Tibial artery (tissue), 4 donors: ENCODE measurements at regions not wholly inside any gene's neighbourhood (a gene's known extent, or its start where the extent isn't known, plus 50 kb on each side); places are given as distances from the start of the nearest gene placed in this dataset.

Source experiments
- DNase-seq, 2 donors: peaks; one replicate each; pipeline ENCODE4 v3.0.0-alpha.2; 2019
- H3K27ac ChIP-seq, 2 donors: fragments of 200-600 bp; sonication (generic) in 1 of 2; 1 replicate in 1 of 2; 2 replicates in 1 of 2; pipeline ENCODE4 v1.5.1; 2018 to 2019; ENCODE audit warnings: mild to moderate bottlenecking in 1 of 2
- H3K27me3 ChIP-seq, 2 donors: fragments of 200-600 bp; sonication (generic) in 1 of 2; one replicate each; pipeline versions ENCODE4 v1.5.1 to v1.6.0; 2016 to 2019
- H3K36me3 ChIP-seq, 3 donors: fragments of 200-600 bp; sonication (generic) in 2 of 3; one replicate each; pipeline ENCODE4 v1.5.1; 2016 to 2019; ENCODE audit warnings: mild to moderate bottlenecking in 2 of 3
- H3K4me1 ChIP-seq, 4 donors: fragments of 200-600 bp; sonication (generic) in 2 of 4; 1 replicate in 3 of 4; 2 replicates in 1 of 4; pipeline ENCODE4 v1.5.1; 2016 to 2019
- H3K4me3 ChIP-seq, 2 donors: fragments of 200-600 bp; sonication (generic) in 1 of 2; 1 replicate in 1 of 2; 2 replicates in 1 of 2; pipeline ENCODE4 v1.5.1; 2018 to 2019; ENCODE audit warnings: mild to moderate bottlenecking in 2 of 2
- H3K9me3 ChIP-seq, 3 donors: fragments of 200-600 bp; sonication (generic) in 1 of 3; one replicate each; pipeline ENCODE4 v1.5.1; 2016 to 2019
- CTCF ChIP-seq, 2 experiments: fragments of 200-600 bp in 1 of 2; fragments of 450-650 bp in 1 of 2; IDR thresholded peaks; one replicate each; pipeline ENCODE4 v1.5.1; 2017 to 2019; ENCODE audit warnings: antibody characterized with exemption in 2 of 2, mild to moderate bottlenecking in 1 of 2, moderate library complexity in 1 of 2
- intact Hi-C: fragments of 100-400 bp; cut with DNase I; formaldehyde crosslinking; loops from one replicate; pipeline ENCODE4 v1.15.0; 2023; ENCODE audit warnings: low total_unique reads

GRCh38 chr1:212207118-212207517, 78.1 kb upstream of the PPP2R5A start:
- TF ChIP-seq CTCF (IDR thresholded peaks at IDR 0.05): no peak
- no peak overlapping the region for H3K4me3 ChIP-seq
- no peaks in the 10 kb centered on the region for H3K4me1 ChIP-seq
- no peaks in the 10 kb centered on the region for H3K36me3 ChIP-seq
- no peaks in the 10 kb centered on the region for H3K9me3 ChIP-seq
- H3K27ac ChIP-seq: no peak overlapping the region
- DNase-seq: no peak
- H3K27me3 ChIP-seq: no peaks in the 10 kb centered on the region
- intact Hi-C loops: no loop called here

GRCh38 chr1:212207822-212208520, 77.2 kb upstream of the PPP2R5A start:
- Histone ChIP-seq H3K27ac (no peak overlapping the region), H3K4me3 (no peak overlapping the region), H3K4me1 (no peaks in the 10 kb centered on the region), H3K27me3 (no peaks in the 10 kb centered on the region), H3K36me3 (no peaks in the 10 kb centered on the region), H3K9me3 (no peaks in the 10 kb centered on the region)
- intact Hi-C loops: no loop called here
- DNase-seq: no peak
- no peak for TF ChIP-seq CTCF (IDR thresholded peaks at IDR 0.05)

GRCh38 chr1:212208978-212209644, 76.1 kb upstream of the PPP2R5A start:
- Histone ChIP-seq H3K36me3 (no peaks in the 10 kb centered on the region), H3K27ac (no peak overlapping the region), H3K27me3 (no peaks in the 10 kb centered on the region), H3K4me1 (no peaks in the 10 kb centered on the region), H3K9me3 (no peaks in the 10 kb centered on the region), H3K4me3 (no peak overlapping the region)
- DNase-seq: no peak
- intact Hi-C loops: no loop called here
- TF ChIP-seq CTCF (IDR thresholded peaks at IDR 0.05): no peak

- DNase-seq: no peak
- Histone ChIP-seq H3K4me1 (no peaks in the 10 kb centered on the region), H3K27me3 (no peaks in the 10 kb centered on the region), H3K27ac (no peak overlapping the region), H3K4me3 (no peak overlapping the region), H3K9me3 (no peaks in the 10 kb centered on the region), H3K36me3 (no peaks in the 10 kb centered on the region)
- intact Hi-C loops: no loop called here
- TF ChIP-seq CTCF (IDR thresholded peaks at IDR 0.05): no peak
Observed at GRCh38 chr1:212211371-212211770, 73.8 kb upstream of the PPP2R5A start.

- Histone ChIP-seq H3K27me3 (no peaks in the 10 kb centered on the region), H3K4me1 (no peaks in the 10 kb centered on the region), H3K36me3 (no peaks in the 10 kb centered on the region), H3K9me3 (no peaks in the 10 kb centered on the region), H3K27ac (no peak overlapping the region), H3K4me3 (no peak overlapping the region)
- no peak for TF ChIP-seq CTCF (IDR thresholded peaks at IDR 0.05)
- intact Hi-C loops: no loop called here
- DNase-seq: no peak
Observed at GRCh38 chr1:212212343-212212742, 72.9 kb upstream of the PPP2R5A start.
